HG02678 (cell line): ENCODE measurements at regions not wholly inside any gene's neighbourhood (a gene's known extent, or its start where the extent isn't known, plus 50 kb on each side); places are given as distances from the start of the nearest gene placed in this dataset.

ENCODE experiments used
- ATAC-seq: cut with Tn5 transposase; IDR thresholded peaks from one replicate; pipeline ENCODE4 v1.9.1; 2021; ENCODE audit warnings: mild to moderate bottlenecking, moderate library complexity; ENCODE audit not compliant: unreplicated experiment

- ATAC-seq = no peak
Observed at GRCh38 chr2:2758793-2759367, 427.8 kb upstream of the MYT1L start.

GRCh38 chr2:2757764-2758163 is 426.7 kb upstream of the MYT1L start:
- ATAC-seq = no peak

GRCh38 chr2:2756886-2757285 is 425.8 kb upstream of the MYT1L start:
- no peak for ATAC-seq

- no peak for ATAC-seq
Observed at GRCh38 chr2:2755990-2756389, 424.9 kb upstream of the MYT1L start.

GRCh38 chr2:2754940-2755339 is 423.9 kb upstream of the MYT1L start:
- no peak for ATAC-seq

GRCh38 chr2:2751715-2752315 is 420.7 kb upstream of the MYT1L start:
- no peak for ATAC-seq

GRCh38 chr2:2750867-2751714 is 420.0 kb upstream of the MYT1L start:
- no peak for ATAC-seq

GRCh38 chr2:2749206-2749598 is 418.1 kb upstream of the MYT1L start:
- no peak for ATAC-seq

- no peak for ATAC-seq
Observed at GRCh38 chr2:2748399-2749205, 417.5 kb upstream of the MYT1L start.

GRCh38 chr2:2747797-2748301 is 416.8 kb upstream of the MYT1L start:
- no peak for ATAC-seq

GRCh38 chr2:2746731-2747130 is 415.7 kb upstream of the MYT1L start:
- ATAC-seq = no peak

- ATAC-seq = no peak
Observed at GRCh38 chr2:2744958-2745715, 414.1 kb upstream of the MYT1L start.

GRCh38 chr2:2744107-2744506 is 413.0 kb upstream of the MYT1L start:
- ATAC-seq = no peak

GRCh38 chr2:2743164-2743571 is 412.1 kb upstream of the MYT1L start:
- no peak for ATAC-seq

GRCh38 chr2:2742726-2743125 is 411.7 kb upstream of the MYT1L start:
- no peak for ATAC-seq

GRCh38 chr2:2740238-2740775 is 409.2 kb upstream of the MYT1L start:
- no peak for ATAC-seq

- no peak for ATAC-seq
Observed at GRCh38 chr2:2739231-2739795, 408.2 kb upstream of the MYT1L start.

- ATAC-seq = no peak
Observed at GRCh38 chr2:2738684-2739083, 407.6 kb upstream of the MYT1L start.

GRCh38 chr2:2738276-2738675 is 407.2 kb upstream of the MYT1L start:
- ATAC-seq = no peak

- no peak for ATAC-seq
Observed at GRCh38 chr2:2735041-2735440, 404.0 kb upstream of the MYT1L start.
